Activated CD4-positive, alpha-beta T cell treated with anti-CD3 and anti-CD28 coated beads, Interleukin-2, amount 10 ng/mL, durations not matched to agents 24 days and 14 days (primary cell): ENCODE measurements at regions not wholly inside any gene's neighbourhood (a gene's known extent, or its start where the extent isn't known, plus 50 kb on each side); places are given as distances from the start of the nearest gene placed in this dataset.
"Not testable (repeated sequence)": the region's sequence is repeated elsewhere in the genome, so short reads cannot be mapped to it uniquely, and the experiment has no call there.

ENCODE experiments used
- DNase-seq: peaks from one replicate; pipeline ENCODE4 v3.0.0; 2022
- H3K27ac Mint-ChIP-seq: one replicate; pipeline ENCODE4 v1.8.0; 2022; ENCODE audit warnings: mild to moderate bottlenecking, mixed read lengths
- H3K27me3 Mint-ChIP-seq: one replicate; pipeline ENCODE4 v1.8.0; 2022; ENCODE audit warnings: mixed read lengths
- H3K36me3 Mint-ChIP-seq: one replicate; pipeline ENCODE4 v1.8.0; 2022; ENCODE audit warnings: low read depth, mild to moderate bottlenecking, mixed read lengths
- H3K4me1 Mint-ChIP-seq: one replicate; pipeline ENCODE4 v1.8.0; 2021; ENCODE audit warnings: mixed read lengths
- H3K4me3 Mint-ChIP-seq: one replicate; pipeline ENCODE4 v1.8.0; 2022; ENCODE audit warnings: mild to moderate bottlenecking, moderate library complexity, mixed read lengths
- H3K9me3 Mint-ChIP-seq: one replicate; pipeline ENCODE4 v1.8.0; 2021; ENCODE audit warnings: mixed read lengths
- intact Hi-C: fragments of 100-400 bp; cut with micrococcal nuclease; formaldehyde crosslinking; loops from one replicate; pipeline ENCODE4 v1.15.1; 2023

DNA sequence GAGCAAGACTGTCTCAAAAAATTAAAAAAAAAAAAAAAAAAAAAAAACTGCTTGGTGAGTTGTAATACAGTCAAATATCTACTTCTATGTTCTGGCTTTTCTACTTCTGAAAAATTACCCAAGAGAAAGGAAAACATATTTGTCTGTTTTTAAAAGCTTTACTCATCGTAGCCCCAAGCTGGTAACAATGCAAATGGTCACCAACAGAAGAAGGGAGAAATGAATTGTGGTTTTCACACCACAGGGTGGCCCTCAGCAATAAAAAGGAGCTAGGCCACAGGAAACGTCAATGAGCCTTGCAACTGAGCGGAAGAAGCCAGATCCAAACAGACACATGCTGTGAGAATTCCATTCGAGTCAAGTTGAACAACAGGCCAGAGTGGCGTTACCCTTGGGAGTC is 121.0 kb downstream of the CDRT15L2 start:
- H3K27me3 Mint-ChIP-seq, H3K36me3 Mint-ChIP-seq, H3K4me3 Mint-ChIP-seq, H3K9me3 Mint-ChIP-seq, DNase-seq, intact Hi-C loops, H3K27ac Mint-ChIP-seq: not testable (repeated sequence)
- H3K4me1 Mint-ChIP-seq: peaks cover 16% of the 10 kb centered on the region

DNA sequence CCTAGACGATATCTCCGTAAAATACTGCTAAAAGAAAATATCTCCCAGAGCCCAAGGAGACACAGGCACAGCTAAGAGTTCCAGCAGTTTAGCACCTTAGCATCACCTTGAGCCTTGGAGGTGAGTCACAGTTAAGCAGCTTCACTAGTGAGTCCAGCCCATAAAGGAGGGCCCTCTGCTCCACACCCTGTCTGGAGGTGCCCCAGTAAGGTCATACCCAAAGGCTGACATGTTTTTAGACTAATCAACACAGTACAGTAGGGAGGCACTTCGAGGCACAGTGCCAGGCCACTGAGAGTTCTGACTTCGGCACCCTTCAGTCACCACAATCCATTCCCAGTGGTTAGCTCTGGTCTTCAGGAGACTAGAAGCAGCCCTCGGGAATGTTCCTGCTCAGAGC is 121.8 kb downstream of the CDRT15L2 start:
- H3K4me3 Mint-ChIP-seq, H3K9me3 Mint-ChIP-seq, DNase-seq, H3K27me3 Mint-ChIP-seq, intact Hi-C loops, H3K36me3 Mint-ChIP-seq, H3K27ac Mint-ChIP-seq: not testable (repeated sequence)
- peaks cover 12% of the 10 kb centered on the region for H3K4me1 Mint-ChIP-seq

DNA sequence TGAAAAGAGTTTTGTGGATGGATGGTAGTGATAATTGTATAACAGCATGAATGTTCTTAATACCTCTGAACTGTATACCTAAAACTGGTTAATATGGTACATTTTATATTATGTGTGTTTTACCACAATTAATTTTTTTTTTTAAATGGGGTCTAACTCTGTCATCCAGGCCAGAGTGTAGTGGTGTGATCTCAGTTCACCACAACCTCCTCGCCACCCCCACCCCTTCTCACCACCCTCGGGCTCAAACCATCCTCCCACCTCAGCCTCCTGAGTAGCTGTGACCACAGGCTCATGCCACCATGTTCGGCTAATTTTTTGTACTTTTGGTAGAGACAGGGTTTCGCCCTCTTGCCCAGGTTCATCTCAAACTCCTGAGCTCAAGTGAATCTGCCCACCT is 123.2 kb downstream of the CDRT15L2 start:
- intact Hi-C loops: no loop called here
- no peaks in the 10 kb centered on the region for H3K36me3 Mint-ChIP-seq
- H3K27ac Mint-ChIP-seq: no peak overlapping the region
- no peak overlapping the region for H3K4me3 Mint-ChIP-seq
- no peak for DNase-seq
- peaks cover 11% of the 10 kb centered on the region for H3K4me1 Mint-ChIP-seq
- no peaks in the 10 kb centered on the region for H3K9me3 Mint-ChIP-seq
- no peaks in the 10 kb centered on the region for H3K27me3 Mint-ChIP-seq

DNA sequence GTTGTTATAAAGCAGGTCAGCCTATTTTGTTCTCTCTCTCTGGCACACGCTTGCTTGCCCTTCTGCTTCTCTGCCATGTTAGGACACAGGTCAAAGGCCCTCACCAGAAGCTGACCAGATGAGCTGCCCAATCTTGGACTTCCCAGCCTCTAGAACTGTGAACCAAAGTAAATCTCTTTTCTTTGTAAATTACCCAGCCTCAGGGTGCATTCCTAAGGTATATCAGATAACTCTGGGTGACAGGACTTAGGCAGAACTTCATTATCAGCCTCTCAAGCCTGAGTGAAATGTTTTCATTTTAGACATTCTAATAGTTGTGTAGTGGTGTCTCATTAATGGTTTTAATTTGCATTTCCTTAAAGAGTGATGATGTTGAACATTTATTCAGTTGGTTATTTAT is 124.3 kb downstream of the CDRT15L2 start:
- intact Hi-C loops: no loop called here
- Mint-ChIP-seq H3K27me3 (no peaks in the 10 kb centered on the region), H3K36me3 (no peaks in the 10 kb centered on the region), H3K27ac (no peak overlapping the region), H3K4me3 (no peak overlapping the region), H3K9me3 (no peaks in the 10 kb centered on the region), H3K4me1 (peaks cover 3% of the 10 kb centered on the region)
- DNase-seq: no peak

DNA sequence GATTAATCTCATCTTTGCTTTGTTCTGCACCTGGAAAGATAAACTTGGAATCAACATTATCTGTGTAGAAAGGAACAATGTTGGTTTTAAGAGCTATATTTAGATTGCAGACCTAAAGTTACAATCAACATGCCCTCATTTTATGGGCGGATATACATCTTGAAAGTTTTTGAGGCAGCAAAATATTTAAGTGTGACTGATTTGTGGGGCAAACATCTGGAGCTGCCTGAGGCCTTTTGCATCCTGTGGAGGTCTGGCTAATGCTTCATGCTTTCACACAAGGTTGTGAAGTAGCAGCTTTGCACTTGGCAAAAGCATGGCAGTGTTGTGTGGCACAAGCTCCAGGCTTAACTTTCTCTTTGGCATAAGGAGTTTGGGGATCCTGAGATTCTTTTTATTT is 125.7 kb downstream of the CDRT15L2 start:
- H3K27me3 Mint-ChIP-seq, H3K27ac Mint-ChIP-seq, intact Hi-C loops, DNase-seq, H3K9me3 Mint-ChIP-seq, H3K4me1 Mint-ChIP-seq, H3K4me3 Mint-ChIP-seq, H3K36me3 Mint-ChIP-seq: not testable (repeated sequence)

DNA sequence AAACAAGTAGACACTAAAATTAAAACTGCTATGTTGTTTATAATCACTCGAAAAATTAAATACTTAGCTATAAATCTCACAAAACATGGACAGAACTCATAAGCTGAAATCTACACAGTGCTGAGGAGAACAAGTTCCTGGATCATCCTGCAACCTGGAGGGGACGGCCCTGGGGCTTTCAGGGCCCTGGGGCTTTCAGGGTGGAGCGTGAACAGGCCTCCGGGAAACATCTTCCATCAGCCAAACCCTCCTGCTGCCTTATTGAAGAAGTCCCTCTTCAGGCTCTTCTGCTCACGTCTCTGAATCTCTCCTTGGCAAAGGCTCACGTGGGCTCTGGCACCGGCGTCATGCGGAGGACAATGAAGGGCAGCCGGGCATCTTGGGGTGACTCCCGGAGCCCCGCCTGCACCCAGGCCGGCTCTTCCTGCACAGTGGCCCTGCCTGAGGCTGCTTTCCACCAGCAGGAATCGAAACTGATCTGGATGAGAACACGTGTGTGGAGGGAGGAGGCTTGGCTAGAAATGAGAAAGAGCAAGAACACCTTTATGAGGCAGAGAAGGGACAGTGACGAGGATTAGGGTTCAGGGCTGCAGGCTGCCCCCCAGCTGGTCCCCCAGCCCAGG is 127.3 kb downstream of the CDRT15L2 start:
- DNase-seq: no peak
- Mint-ChIP-seq H3K36me3 (no peaks in the 10 kb centered on the region), H3K9me3 (no peaks in the 10 kb centered on the region), H3K27me3 (peaks cover 4% of the 10 kb centered on the region), H3K4me3 (no peak overlapping the region), H3K27ac (no peak overlapping the region), H3K4me1 (no peaks in the 10 kb centered on the region)
- intact Hi-C loops: no loop called here

DNA sequence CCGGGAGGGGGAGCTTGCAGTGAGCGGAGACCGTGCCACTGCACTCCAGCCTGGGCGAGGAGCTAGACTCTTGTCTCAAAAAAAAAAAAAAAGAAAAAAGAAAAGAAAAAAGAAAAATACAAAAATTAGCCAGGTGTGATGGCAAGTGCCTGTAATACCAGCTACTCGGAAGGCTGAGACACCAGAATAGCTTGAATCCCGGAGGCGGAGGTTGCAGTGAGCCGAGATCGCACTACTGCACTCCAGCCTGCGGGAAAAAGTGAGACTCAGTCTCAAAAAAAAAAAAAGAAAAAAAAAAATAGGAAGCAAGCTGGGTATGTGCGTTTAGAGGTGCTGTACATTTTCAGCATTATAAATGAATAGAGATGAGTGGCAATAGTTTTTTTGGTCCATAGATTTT is 129.3 kb downstream of the CDRT15L2 start:
- H3K9me3 Mint-ChIP-seq, H3K27ac Mint-ChIP-seq, DNase-seq, H3K36me3 Mint-ChIP-seq, H3K4me1 Mint-ChIP-seq, H3K27me3 Mint-ChIP-seq, H3K4me3 Mint-ChIP-seq, intact Hi-C loops: not testable (repeated sequence)

DNA sequence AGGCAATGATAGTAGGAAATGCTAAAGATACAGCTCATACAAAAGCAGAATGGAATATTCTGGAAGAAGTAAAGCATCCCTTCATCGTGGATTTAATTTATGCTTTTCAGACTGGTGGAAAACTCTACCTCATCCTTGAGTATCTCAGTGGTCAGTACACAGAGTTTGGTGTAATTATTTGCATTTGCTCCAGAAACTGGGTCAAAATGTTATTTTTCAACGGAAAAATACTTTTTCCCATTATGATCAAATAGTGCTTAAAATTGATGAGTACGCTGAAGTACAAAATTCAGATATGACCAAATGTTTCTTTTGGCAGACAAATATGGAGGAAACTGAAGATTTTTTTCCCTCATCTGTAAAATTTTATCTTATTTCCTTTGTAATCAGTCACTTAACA is 137.0 kb downstream of the CDRT15L2 start:
- not testable (repeated sequence) for DNase-seq, H3K4me3 Mint-ChIP-seq, H3K27ac Mint-ChIP-seq

DNA sequence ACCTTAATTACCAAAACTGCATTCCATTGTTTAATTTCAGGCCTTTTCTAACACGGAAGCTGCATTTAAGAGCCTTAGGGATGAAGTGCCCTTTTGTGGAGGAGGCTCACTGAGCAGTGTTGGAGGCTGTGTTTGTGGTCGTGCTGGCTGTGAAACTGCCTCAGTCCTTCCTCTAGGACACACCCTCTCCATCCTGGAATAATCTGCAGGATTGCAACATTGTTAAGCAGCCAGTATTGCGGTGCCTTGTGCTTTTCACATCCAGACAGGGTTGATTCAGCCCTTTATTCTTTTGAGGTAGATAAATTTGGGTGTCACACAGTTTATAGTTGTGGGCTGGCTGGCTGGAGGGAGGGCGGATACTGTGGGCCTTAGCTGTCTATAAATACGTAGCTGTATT is 141.6 kb downstream of the CDRT15L2 start:
- intact Hi-C loops: no loop called here
- no peaks in the 10 kb centered on the region for H3K36me3 Mint-ChIP-seq
- H3K27me3 Mint-ChIP-seq: peaks cover 14% of the 10 kb centered on the region
- H3K9me3 Mint-ChIP-seq: no peaks in the 10 kb centered on the region
- no peak overlapping the region for H3K27ac Mint-ChIP-seq
- no peak for DNase-seq
- H3K4me3 Mint-ChIP-seq: no peak overlapping the region
- no peaks in the 10 kb centered on the region for H3K4me1 Mint-ChIP-seq

More for the DNA sequence above, 137.0 kb downstream of the CDRT15L2 start:
- H3K36me3 Mint-ChIP-seq, intact Hi-C loops, H3K27me3 Mint-ChIP-seq, H3K4me1 Mint-ChIP-seq, H3K9me3 Mint-ChIP-seq: not testable (repeated sequence)

DNA sequence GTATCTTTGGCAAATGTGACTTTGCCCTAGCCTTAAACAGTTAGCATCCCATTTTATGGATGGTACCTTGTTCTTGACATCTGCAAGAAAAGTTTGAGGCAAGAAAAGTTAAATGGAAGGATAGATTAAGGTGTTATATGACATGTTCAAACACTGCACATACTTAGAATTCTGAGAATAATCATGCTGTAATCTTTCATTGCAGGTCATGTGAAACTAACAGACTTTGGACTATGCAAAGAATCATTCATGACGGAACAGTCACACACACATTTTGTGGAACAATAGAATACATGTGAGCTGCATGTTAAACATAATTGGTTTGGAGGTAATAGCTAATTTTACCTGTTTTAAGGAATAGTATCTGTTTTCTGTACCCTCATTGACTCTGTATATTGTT is 144.9 kb downstream of the CDRT15L2 start:
- H3K27me3 Mint-ChIP-seq: peaks cover 24% of the 10 kb centered on the region
- H3K4me1 Mint-ChIP-seq, intact Hi-C loops, DNase-seq, H3K36me3 Mint-ChIP-seq, H3K4me3 Mint-ChIP-seq, H3K27ac Mint-ChIP-seq, H3K9me3 Mint-ChIP-seq: not testable (repeated sequence)

DNA sequence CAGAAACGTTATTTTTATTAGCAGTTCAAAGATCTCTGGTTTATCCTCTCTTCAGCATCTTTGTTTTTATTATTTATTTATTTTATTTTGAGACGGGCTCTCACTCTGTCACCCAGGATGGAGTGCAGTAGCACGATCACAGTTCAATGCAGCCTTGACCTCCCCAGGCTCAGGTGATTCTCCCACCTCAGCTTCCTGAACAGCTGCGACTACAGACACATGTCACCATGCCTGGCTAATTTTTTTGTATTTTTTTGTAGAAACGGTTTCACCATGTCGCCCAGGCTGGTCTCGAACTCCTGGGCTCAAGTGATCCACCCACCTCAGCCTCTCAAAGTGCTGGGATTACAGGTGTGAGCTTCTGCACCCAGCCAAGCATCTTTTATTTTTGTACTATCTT is 147.7 kb downstream of the CDRT15L2 start:
- H3K4me3 Mint-ChIP-seq, H3K9me3 Mint-ChIP-seq, H3K27ac Mint-ChIP-seq, H3K4me1 Mint-ChIP-seq, DNase-seq, H3K36me3 Mint-ChIP-seq, intact Hi-C loops: not testable (repeated sequence)
- peaks cover 22% of the 10 kb centered on the region for H3K27me3 Mint-ChIP-seq

DNA sequence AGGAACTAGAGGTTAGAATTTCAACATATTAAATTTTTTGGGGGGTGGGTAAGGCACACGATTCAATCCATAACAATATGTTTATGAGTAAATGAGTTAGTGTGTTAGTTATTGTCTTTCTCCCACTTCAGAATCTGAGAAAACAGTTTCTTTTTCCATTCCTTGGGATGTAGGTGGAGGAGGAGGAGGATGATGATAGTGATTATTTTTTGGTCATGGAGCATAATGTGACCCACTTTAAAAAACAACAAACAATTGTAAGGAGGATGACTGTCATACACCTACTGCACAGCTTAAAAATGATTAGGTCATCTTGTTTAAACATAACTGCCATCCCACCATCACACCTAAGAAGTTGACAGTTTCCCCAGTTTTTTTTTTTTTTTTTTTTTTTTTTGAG is 148.7 kb downstream of the CDRT15L2 start:
- no peaks in the 10 kb centered on the region for H3K4me1 Mint-ChIP-seq
- intact Hi-C loops: no loop called here
- no peak overlapping the region for H3K27ac Mint-ChIP-seq
- H3K36me3 Mint-ChIP-seq: no peaks in the 10 kb centered on the region
- no peak for DNase-seq
- no peaks in the 10 kb centered on the region for H3K9me3 Mint-ChIP-seq
- no peak overlapping the region for H3K4me3 Mint-ChIP-seq
- H3K27me3 Mint-ChIP-seq: peaks cover 22% of the 10 kb centered on the region

DNA sequence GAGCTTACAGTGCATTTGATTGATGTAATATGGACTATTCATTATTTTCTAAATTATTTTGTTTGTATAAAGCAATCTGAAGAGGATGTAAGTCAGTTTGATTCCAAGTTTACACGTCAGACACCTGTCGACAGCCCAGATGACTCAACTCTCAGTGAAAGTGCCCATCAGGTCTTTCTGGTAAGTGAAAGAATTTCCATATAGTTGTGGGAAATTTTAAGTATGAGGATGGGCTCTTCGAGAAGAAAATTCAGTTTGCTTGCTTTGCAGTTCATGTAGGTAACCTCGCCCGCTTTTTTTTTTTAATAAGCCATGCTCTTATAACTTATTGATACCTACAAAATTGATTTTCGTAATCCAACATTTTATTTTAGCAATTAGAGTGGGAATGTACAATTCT is 151.6 kb downstream of the CDRT15L2 start:
- H3K27ac Mint-ChIP-seq, DNase-seq, H3K4me1 Mint-ChIP-seq, H3K36me3 Mint-ChIP-seq, intact Hi-C loops, H3K4me3 Mint-ChIP-seq, H3K9me3 Mint-ChIP-seq: not testable (repeated sequence)
- H3K27me3 Mint-ChIP-seq: peaks cover 11% of the 10 kb centered on the region

DNA sequence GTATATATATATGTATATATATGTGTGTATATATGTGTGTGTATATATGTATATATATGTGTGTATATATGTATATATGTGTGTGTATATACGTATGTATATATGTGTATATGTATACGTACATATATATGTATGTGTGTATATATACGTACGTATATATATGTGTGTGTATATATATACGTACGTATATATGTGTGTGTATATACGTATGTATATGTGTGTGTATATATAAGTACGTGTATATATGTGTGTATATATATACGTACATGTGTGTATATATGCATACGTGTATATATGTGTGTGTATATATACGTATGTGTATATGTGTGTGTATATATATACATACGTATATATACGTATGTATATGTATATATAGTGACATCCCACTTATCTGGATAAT is 154.4 kb downstream of the CDRT15L2 start:
- intact Hi-C loops: no loop called here
- Mint-ChIP-seq H3K4me3 (no peak overlapping the region), H3K4me1 (no peaks in the 10 kb centered on the region), H3K36me3 (no peaks in the 10 kb centered on the region), H3K27ac (no peak overlapping the region), H3K9me3 (no peaks in the 10 kb centered on the region), H3K27me3 (peaks cover 18% of the 10 kb centered on the region)
- DNase-seq: no peak

DNA sequence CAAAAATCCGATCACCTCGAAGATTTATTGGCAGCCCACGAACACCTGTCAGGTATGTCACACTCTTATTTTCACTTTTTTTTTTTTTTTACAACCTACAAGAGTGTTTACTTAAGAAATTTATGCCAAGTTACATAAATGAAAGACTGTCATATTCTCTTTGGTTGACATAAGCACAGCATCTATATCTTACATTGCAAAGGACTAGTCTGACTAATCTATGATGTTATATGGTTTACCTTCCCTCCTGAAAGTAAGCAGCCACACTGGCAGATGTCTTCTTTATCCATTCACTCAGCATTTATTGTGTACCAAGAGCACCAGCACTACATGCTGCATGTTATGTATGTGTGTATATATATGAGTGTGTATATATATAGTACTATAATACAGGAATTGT is 156.3 kb downstream of the CDRT15L2 start:
- intact Hi-C loops: no loop called here
- Mint-ChIP-seq H3K4me3 (no peak overlapping the region), H3K27ac (no peak overlapping the region), H3K9me3 (no peaks in the 10 kb centered on the region), H3K27me3 (peaks cover 22% of the 10 kb centered on the region), H3K36me3 (no peaks in the 10 kb centered on the region), H3K4me1 (no peaks in the 10 kb centered on the region)
- DNase-seq: no peak
